K562 (cell line): ENCODE measurements at regions not wholly inside any gene's neighbourhood (a gene's known extent, or its start where the extent isn't known, plus 50 kb on each side); places are given as distances from the start of the nearest gene placed in this dataset.

Experiments
- ATAC-seq: fragments of 200-7000 bp; cut with Tn5 transposase; 3 replicates; pipeline ENCODE4 v1.9.1; 2020; ENCODE audit warnings: moderate library complexity
- BruUV-seq: library from RNA; stranded (reverse); fragments of 400-500 nt; replicated peaks from 2 replicates; lab custom pipeline; 2021; lab: Mats Ljungman, UMichigan
- CTCF ChIA-PET: fragments of 300-600 bp; formaldehyde crosslinking; extraction: SDS; loops from one replicate; lab custom pipeline; 2021; ENCODE audit warnings: low intra/inter-chr PET ratio; lab: Yijun Ruan, JAX
- POLR2A ChIA-PET: fragments of 300-600, 350-650 bp; sonication (Branson Sonifier 250); formaldehyde crosslinking; extraction: SDS; loops from one replicate; lab custom pipeline; 2021; ENCODE audit warnings: antibody characterized with exemption, inconsistent platforms; lab: Yijun Ruan, JAX
- DNase-seq, 4 experiments: peaks; one replicate each; pipeline versions ENCODE4 v3.0.0 to v3.0.0-alpha.2; 2011 to 2018; ENCODE audit warnings: low spot score in 3 of 4, mixed read lengths in 3 of 4; ENCODE audit errors: extremely low read depth in 1 of 4
- FAIRE-seq: peaks from 2 replicates; lab custom pipeline; 2011; peaks lifted over from hg19 to GRCh38; lab: Jason Lieb, UNC
- H2AFZ ChIP-seq: 2 replicates; pipeline ENCODE4 v1.6.0; 2011; ENCODE audit warnings: low read depth, low read length, control low read depth, inconsistent platforms
- H3K27ac ChIP-seq: fragments of 200-600 bp; 3 replicates; pipeline ENCODE4 v1.8.0; 2011; ENCODE audit warnings: low read depth, mild to moderate bottlenecking, control low read depth, inconsistent platforms, low read length, moderate library complexity, mixed read lengths; ENCODE audit errors: extremely low read depth
- H3K27me3 ChIP-seq, 2 experiments: fragments of 300-600 bp in 1 of 2; 2 replicates in 1 of 2; 3 replicates in 1 of 2; pipeline versions ENCODE4 v1.6.0 to v1.8.0; 2011; ENCODE audit warnings: inconsistent platforms in 2 of 2, low read length in 2 of 2, mild to moderate bottlenecking in 1 of 2, mixed read lengths in 1 of 2, moderate library complexity in 1 of 2; ENCODE audit not compliant: control insufficient read depth in 2 of 2, insufficient read depth in 2 of 2
- H3K36me3 ChIP-seq: fragments of 300-600 bp; 3 replicates; pipeline ENCODE4 v1.8.0; 2011; ENCODE audit warnings: mild to moderate bottlenecking, low read length, inconsistent platforms; ENCODE audit not compliant: control insufficient read depth, insufficient read depth
- H3K4me1 ChIP-seq, 2 experiments: fragments of 200-600 bp in 1 of 2; replicated peaks in 1 of 2; 2 replicates in 1 of 2; 3 replicates in 1 of 2; pipeline versions ENCODE4 v1.5.1 to v1.8.0; 2011; ENCODE audit warnings: inconsistent platforms in 2 of 2, low read length in 2 of 2, mild to moderate bottlenecking in 1 of 2, mixed read lengths in 1 of 2, moderate library complexity in 1 of 2; ENCODE audit not compliant: control insufficient read depth in 2 of 2, insufficient read depth in 2 of 2
- H3K4me2 ChIP-seq: 2 replicates; pipeline ENCODE4 v1.6.1; 2011; ENCODE audit warnings: low read length, control low read depth, inconsistent platforms, mixed read lengths; ENCODE audit not compliant: insufficient read depth
- H3K4me3 ChIP-seq: fragments of 200-600 bp; sonication (generic), shearing (Covaris generic); 2 replicates; pipeline ENCODE4 v1.5.1; 2016; ENCODE audit warnings: control low read depth, inconsistent platforms
- H3K79me2 ChIP-seq: fragments of 200-600 bp; 3 replicates; pipeline ENCODE4 v1.8.0; 2011; ENCODE audit warnings: low read length, inconsistent platforms; ENCODE audit not compliant: control insufficient read depth, insufficient read depth
- H3K9ac ChIP-seq, 2 experiments: 2 replicates each; pipeline versions ENCODE4 v1.6.0 to v1.6.1; 2011; ENCODE audit warnings: low read depth in 2 of 2, low read length in 2 of 2, control low read depth in 1 of 2, inconsistent platforms in 1 of 2, mild to moderate bottlenecking in 1 of 2, mixed read lengths in 1 of 2; ENCODE audit not compliant: insufficient read depth in 1 of 2
- H3K9me1 ChIP-seq: one replicate; pipeline ENCODE4 v1.6.0; 2011; ENCODE audit warnings: inconsistent platforms, mild to moderate bottlenecking, low read length, moderate library complexity; ENCODE audit not compliant: control insufficient read depth, insufficient read depth
- H3K9me3 ChIP-seq: replicated peaks from 2 replicates; pipeline ENCODE4 v1.5.1; 2011; ENCODE audit warnings: low read depth, low read length, inconsistent platforms; ENCODE audit not compliant: control insufficient read depth, insufficient read depth
- H4K20me1 ChIP-seq: replicated peaks from 2 replicates; pipeline ENCODE4 v1.6.1; 2011; ENCODE audit warnings: low read length, inconsistent platforms, mixed read lengths; ENCODE audit not compliant: control insufficient read depth, insufficient read depth
- CC2D1A ChIP-seq: fragments of 450-650 bp; IDR thresholded peaks from 2 replicates; pipeline ENCODE4 v1.6.1; 2017; ENCODE audit warnings: mild to moderate bottlenecking
- DIDO1 ChIP-seq: fragments of 450-650 bp; IDR thresholded peaks from 2 replicates; pipeline ENCODE4 v1.6.1; 2016; ENCODE audit warnings: low read depth, missing biosample characterization, missing genetic modification characterization
- ESRRA ChIP-seq: fragments of 450-650 bp; IDR thresholded peaks from 2 replicates; pipeline ENCODE4 v1.6.1; 2014; ENCODE audit warnings: low read depth, mild to moderate bottlenecking, moderate library complexity, borderline replicate concordance
- MXI1 ChIP-seq: IDR thresholded peaks from 2 replicates; pipeline ENCODE4 v1.6.1; 2011; ENCODE audit warnings: low read depth, mild to moderate bottlenecking, improper control_type of control experiment, low read length
- PKNOX1 ChIP-seq: fragments of 450-650 bp; IDR thresholded peaks from 2 replicates; pipeline ENCODE4 v1.6.1; 2016
- RBM39 ChIP-seq: fragments of 200-400 bp; formaldehyde crosslinking; optimal IDR thresholded peaks from 2 replicates; pipeline ENCODE3; 2018; ENCODE audit warnings: low read depth, low read length
- STAT5A ChIP-seq: IDR thresholded peaks from 2 replicates; pipeline ENCODE4 v1.6.1; 2012; ENCODE audit warnings: low read length, inconsistent platforms, borderline replicate concordance
- TCF7 ChIP-seq: sonication (generic); IDR thresholded peaks from 2 replicates; pipeline ENCODE4 v1.6.1; 2016; ENCODE audit warnings: antibody characterized with exemption, borderline replicate concordance
- ZBTB17 ChIP-seq: fragments of 450-650 bp; formaldehyde crosslinking; IDR thresholded peaks from 2 replicates; pipeline ENCODE4 v1.4.0; 2020; ENCODE audit warnings: mild to moderate bottlenecking
- ZNF316 ChIP-seq: fragments of 450-650 bp; IDR thresholded peaks from 2 replicates; pipeline ENCODE4 v1.6.1; 2016
- ZNF778 ChIP-seq: fragments of 450-650 bp; formaldehyde crosslinking; IDR thresholded peaks from 2 replicates; pipeline ENCODE4 v1.4.0; 2020; ENCODE audit warnings: mild to moderate bottlenecking, moderate library complexity
- ZZZ3 ChIP-seq: fragments of 450-650 bp; IDR thresholded peaks from 2 replicates; pipeline ENCODE4 v1.6.1; 2016; ENCODE audit warnings: antibody characterized with exemption, mild to moderate bottlenecking, moderate library complexity
- WGBS: fragments of 100-300 bp; shearing (Covaris generic); methylation state at CpG from one replicate; pipeline ENCODE4 v1.1.6; 2016; ENCODE audit warnings: low coverage, mixed read lengths; ENCODE audit not compliant: insufficient coverage; ENCODE audit errors: missing lambda C conversion rate; 5-methylcytosine and 5-hydroxymethylcytosine counted together
- in situ Hi-C: fragments of 300-500 bp; cut with MboI; formaldehyde crosslinking; loops from 4 replicates; pipeline ENCODE4 v1.15.0; 2018; ENCODE audit warnings: inconsistent platforms, mixed read lengths
- intact Hi-C: fragments of 100-400 bp; cut with micrococcal nuclease; formaldehyde crosslinking; loops from 2 replicates; pipeline ENCODE4 v1.14.2; 2022
- TF ChIP-seq, protein P1 (sequence below): fragments of 450-650 bp; formaldehyde crosslinking; conservative IDR thresholded peaks from 2 replicates; pipeline ENCODE4 v1.4.0; 2022; ENCODE audit warnings: mild to moderate bottlenecking, missing genetic modification characterization
- TF ChIP-seq, protein P2 (sequence below): sonication (generic); formaldehyde crosslinking; IDR thresholded peaks from 2 replicates; pipeline ENCODE4 v1.5.0; 2020; ENCODE audit warnings: missing genetic modification reagents
- TF ChIP-seq, protein P3 (sequence below): fragments of 450-650 bp; formaldehyde crosslinking; IDR thresholded peaks from 2 replicates; pipeline ENCODE4 v1.4.0; 2020; ENCODE audit warnings: mild to moderate bottlenecking, mixed read lengths

DNA sequence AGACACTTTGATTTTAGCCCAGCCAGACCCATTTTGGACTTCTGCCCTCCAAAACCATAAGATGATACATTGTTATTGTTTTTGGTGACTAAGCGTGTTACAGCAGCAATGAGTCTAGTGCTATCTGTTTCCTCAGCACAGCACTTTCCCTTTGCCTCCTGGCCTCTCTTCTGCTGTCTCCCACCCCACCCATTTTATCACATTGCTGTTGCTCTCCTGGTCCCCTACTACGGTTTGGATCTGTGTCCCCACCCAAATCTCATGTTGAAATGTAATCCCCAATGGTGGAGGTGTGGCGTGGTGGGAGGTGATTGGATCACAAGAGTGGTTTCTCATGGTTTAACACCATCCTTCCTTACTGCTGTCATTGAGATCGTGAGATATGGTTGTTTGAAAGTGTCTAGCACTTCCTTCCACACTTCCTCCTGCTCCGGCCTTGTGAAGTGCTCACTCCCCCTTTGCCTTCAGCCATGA is 59.8 kb upstream of the CD82 start:
- WGBS: 11% methylated on average over 5 of the region's 5 CpGs
- no peak overlapping the region for H3K9ac ChIP-seq
- H3K9me3 ChIP-seq: no peaks in the 10 kb centered on the region
- ChIA-PET CTCF (no interaction called here), POLR2A (interaction anchor here (0.6 to 1.0 kb wide), 3 partner anchors 17 to 333 kb away, joined by 3 to 4 read pairs (median 3); no protein-coding TSS in a partner anchor)
- no peaks in the 10 kb centered on the region for H3K36me3 ChIP-seq
- H4K20me1 ChIP-seq: no peaks in the 10 kb centered on the region
- intact Hi-C loops (no loop called here), in situ Hi-C loops (no loop called here)
- no peaks in the 10 kb centered on the region for H3K79me2 ChIP-seq
- no peaks in the 10 kb centered on the region for H3K27me3 ChIP-seq
- peak overlapping the region; percentile 70 for H2AFZ ChIP-seq
- no peaks in the 10 kb centered on the region for H3K9me1 ChIP-seq
- peak in 2 of 4 experiments; percentile 55 to 66 for DNase-seq
- no TSS peak for BruUV-seq
- ATAC-seq: peak; percentile 80
- H3K4me3 ChIP-seq: no peak overlapping the region
- H3K27ac ChIP-seq: peak overlapping the region; percentile 53; the same call in 2 of the 3 replicates
- peak overlapping the region; percentile 35 for H3K4me2 ChIP-seq
- peak; percentile 83 for FAIRE-seq
- peaks cover 7 to 17% of the 10 kb centered on the region in 2 experiments; a peak in 4 of 5 replicates for H3K4me1 ChIP-seq
- TF ChIP-seq CC2D1A (peak; percentile 64; the same call in 1 of the 2 replicates), ZNF778 (no peak), PKNOX1 (peak; percentile 68), STAT5A (no peak), DIDO1 (tag) (peak; percentile 28; the same call in 1 of the 2 replicates), ZZZ3 (no peak), ZBTB17 (CRISPR knock-in tag) (no peak), RBM39 (no peak), ZNF316 (peak; percentile 66), ESRRA (no peak), TCF7 (no peak), MXI1 (no peak)
- TF ChIP-seq, protein P1, sequence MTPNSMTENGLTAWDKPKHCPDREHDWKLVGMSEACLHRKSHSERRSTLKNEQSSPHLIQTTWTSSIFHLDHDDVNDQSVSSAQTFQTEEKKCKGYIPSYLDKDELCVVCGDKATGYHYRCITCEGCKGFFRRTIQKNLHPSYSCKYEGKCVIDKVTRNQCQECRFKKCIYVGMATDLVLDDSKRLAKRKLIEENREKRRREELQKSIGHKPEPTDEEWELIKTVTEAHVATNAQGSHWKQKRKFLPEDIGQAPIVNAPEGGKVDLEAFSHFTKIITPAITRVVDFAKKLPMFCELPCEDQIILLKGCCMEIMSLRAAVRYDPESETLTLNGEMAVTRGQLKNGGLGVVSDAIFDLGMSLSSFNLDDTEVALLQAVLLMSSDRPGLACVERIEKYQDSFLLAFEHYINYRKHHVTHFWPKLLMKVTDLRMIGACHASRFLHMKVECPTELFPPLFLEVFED: no peak
- TF ChIP-seq, protein P2, sequence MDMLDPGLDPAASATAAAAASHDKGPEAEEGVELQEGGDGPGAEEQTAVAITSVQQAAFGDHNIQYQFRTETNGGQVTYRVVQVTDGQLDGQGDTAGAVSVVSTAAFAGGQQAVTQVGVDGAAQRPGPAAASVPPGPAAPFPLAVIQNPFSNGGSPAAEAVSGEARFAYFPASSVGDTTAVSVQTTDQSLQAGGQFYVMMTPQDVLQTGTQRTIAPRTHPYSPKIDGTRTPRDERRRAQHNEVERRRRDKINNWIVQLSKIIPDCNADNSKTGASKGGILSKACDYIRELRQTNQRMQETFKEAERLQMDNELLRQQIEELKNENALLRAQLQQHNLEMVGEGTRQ (CRISPR knock-in tag): no peak
- TF ChIP-seq, protein P3, sequence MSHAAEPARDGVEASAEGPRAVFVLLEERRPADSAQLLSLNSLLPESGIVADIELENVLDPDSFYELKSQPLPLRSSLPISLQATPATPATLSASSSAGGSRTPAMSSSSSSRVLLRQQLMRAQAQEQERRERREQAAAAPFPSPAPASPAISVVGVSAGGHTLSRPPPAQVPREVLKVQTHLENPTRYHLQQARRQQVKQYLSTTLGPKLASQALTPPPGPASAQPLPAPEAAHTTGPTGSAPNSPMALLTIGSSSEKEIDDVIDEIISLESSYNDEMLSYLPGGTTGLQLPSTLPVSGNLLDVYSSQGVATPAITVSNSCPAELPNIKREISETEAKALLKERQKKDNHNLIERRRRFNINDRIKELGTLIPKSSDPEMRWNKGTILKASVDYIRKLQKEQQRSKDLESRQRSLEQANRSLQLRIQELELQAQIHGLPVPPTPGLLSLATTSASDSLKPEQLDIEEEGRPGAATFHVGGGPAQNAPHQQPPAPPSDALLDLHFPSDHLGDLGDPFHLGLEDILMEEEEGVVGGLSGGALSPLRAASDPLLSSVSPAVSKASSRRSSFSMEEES (CRISPR knock-in tag): no peak
